Ishikawa (cell line): ENCODE measurements at regions not wholly inside any gene's neighbourhood (a gene's known extent, or its start where the extent isn't known, plus 50 kb on each side); places are given as distances from the start of the nearest gene placed in this dataset.

Experiments
- CEBPB ChIP-seq: IDR thresholded peaks from 2 replicates; pipeline ENCODE4 v1.6.1; 2012
- CREB1 ChIP-seq: IDR thresholded peaks from 2 replicates; pipeline ENCODE4 v1.6.1; 2012; ENCODE audit warnings: low read depth
- EP300 ChIP-seq: IDR thresholded peaks from 2 replicates; pipeline ENCODE4 v1.6.1; 2012; ENCODE audit warnings: borderline replicate concordance
- FOXM1 ChIP-seq: IDR thresholded peaks from 2 replicates; pipeline ENCODE4 v1.6.1; 2012; ENCODE audit warnings: low read depth, borderline replicate concordance
- NFIC ChIP-seq: IDR thresholded peaks from 2 replicates; pipeline ENCODE4 v1.6.1; 2012
- RAD21 ChIP-seq: IDR thresholded peaks from 2 replicates; pipeline ENCODE4 v1.6.1; 2012; ENCODE audit warnings: low read depth
- TCF12 ChIP-seq: IDR thresholded peaks from 2 replicates; pipeline ENCODE4 v1.6.1; 2012; ENCODE audit warnings: low read depth
- TEAD4 ChIP-seq: IDR thresholded peaks from 2 replicates; pipeline ENCODE4 v1.6.1; 2012
- TF ChIP-seq, protein P1 (sequence below): IDR thresholded peaks from 2 replicates; pipeline ENCODE4 v1.6.1; 2012
- TF ChIP-seq, protein P2 (sequence below): IDR thresholded peaks from 2 replicates; pipeline ENCODE4 v1.6.1; 2012
- TF ChIP-seq, protein P3 (sequence below): IDR thresholded peaks from 2 replicates; pipeline ENCODE4 v1.6.1; 2012; ENCODE audit warnings: low read depth, mild to moderate bottlenecking

DNA sequence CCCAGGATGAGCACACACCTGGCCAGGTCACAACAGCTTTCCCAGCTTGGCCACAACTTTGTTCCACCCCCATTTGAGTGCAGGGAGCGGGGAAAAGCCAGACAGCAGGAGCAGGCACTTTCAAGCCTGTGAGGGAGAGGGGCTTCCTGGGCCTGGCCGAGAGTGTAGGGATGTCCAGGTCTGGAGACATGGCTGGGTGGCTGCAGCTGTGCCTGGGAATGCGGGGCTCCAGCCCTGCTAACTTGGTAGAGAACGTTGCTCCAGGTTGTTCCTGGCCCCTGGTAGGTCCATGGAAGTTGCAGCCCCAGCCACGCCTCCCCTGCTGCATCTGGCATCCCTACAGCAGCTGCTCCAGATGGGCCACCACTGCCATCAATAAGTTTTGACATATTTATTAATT, 738.5 kb downstream of the SLC6A15 start:
- TF ChIP-seq CREB1 (no peak), CEBPB (no peak), EP300 (no peak), RAD21 (no peak), TCF12 (no peak), TEAD4 (no peak), NFIC (no peak), FOXM1 (no peak)
- TF ChIP-seq, protein P1, sequence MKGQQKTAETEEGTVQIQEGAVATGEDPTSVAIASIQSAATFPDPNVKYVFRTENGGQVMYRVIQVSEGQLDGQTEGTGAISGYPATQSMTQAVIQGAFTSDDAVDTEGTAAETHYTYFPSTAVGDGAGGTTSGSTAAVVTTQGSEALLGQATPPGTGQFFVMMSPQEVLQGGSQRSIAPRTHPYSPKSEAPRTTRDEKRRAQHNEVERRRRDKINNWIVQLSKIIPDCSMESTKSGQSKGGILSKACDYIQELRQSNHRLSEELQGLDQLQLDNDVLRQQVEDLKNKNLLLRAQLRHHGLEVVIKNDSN = no peak
- TF ChIP-seq, protein P2, sequence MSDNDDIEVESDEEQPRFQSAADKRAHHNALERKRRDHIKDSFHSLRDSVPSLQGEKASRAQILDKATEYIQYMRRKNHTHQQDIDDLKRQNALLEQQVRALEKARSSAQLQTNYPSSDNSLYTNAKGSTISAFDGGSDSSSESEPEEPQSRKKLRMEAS = no peak
- TF ChIP-seq, protein P3, sequence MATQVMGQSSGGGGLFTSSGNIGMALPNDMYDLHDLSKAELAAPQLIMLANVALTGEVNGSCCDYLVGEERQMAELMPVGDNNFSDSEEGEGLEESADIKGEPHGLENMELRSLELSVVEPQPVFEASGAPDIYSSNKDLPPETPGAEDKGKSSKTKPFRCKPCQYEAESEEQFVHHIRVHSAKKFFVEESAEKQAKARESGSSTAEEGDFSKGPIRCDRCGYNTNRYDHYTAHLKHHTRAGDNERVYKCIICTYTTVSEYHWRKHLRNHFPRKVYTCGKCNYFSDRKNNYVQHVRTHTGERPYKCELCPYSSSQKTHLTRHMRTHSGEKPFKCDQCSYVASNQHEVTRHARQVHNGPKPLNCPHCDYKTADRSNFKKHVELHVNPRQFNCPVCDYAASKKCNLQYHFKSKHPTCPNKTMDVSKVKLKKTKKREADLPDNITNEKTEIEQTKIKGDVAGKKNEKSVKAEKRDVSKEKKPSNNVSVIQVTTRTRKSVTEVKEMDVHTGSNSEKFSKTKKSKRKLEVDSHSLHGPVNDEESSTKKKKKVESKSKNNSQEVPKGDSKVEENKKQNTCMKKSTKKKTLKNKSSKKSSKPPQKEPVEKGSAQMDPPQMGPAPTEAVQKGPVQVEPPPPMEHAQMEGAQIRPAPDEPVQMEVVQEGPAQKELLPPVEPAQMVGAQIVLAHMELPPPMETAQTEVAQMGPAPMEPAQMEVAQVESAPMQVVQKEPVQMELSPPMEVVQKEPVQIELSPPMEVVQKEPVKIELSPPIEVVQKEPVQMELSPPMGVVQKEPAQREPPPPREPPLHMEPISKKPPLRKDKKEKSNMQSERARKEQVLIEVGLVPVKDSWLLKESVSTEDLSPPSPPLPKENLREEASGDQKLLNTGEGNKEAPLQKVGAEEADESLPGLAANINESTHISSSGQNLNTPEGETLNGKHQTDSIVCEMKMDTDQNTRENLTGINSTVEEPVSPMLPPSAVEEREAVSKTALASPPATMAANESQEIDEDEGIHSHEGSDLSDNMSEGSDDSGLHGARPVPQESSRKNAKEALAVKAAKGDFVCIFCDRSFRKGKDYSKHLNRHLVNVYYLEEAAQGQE = no peak
